Stimulated activated CD4-positive, alpha-beta T cell treated with anti-CD3 and anti-CD28 coated beads, Interleukin-2, amount 100 ng/mL, for 48 hours (primary cell): ENCODE measurements at regions not wholly inside any gene's neighbourhood (a gene's known extent, or its start where the extent isn't known, plus 50 kb on each side); places are given as distances from the start of the nearest gene placed in this dataset.
"Not testable (repeated sequence)": the region's sequence is repeated elsewhere in the genome, so short reads cannot be mapped to it uniquely, and the experiment has no call there.

Experiments used
- DNase-seq, 2 donors: peaks; one replicate each; pipeline ENCODE4 v3.0.0-alpha.2; 2020

DNA sequence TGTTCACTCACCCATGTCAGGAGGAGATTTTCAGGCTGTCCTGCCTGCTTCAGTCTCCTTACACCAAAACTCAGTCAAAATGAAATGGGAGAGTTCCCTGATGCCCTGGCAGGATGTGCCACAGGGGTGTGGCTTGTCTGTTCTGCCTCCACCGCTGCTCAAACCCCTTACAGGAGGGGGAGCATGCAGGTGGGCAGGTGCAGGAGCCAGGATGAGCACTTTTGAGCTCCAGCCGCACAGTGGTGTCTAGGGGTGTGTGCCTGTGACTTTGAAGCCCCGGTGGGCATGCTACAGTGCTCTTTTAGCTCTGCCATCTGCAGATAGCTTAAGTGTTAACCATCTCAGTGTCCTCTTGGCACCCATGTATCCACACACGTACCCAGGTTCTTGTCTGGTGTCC, 71.9 kb upstream of the IPO5 start:
- DNase-seq, result no peak

DNA sequence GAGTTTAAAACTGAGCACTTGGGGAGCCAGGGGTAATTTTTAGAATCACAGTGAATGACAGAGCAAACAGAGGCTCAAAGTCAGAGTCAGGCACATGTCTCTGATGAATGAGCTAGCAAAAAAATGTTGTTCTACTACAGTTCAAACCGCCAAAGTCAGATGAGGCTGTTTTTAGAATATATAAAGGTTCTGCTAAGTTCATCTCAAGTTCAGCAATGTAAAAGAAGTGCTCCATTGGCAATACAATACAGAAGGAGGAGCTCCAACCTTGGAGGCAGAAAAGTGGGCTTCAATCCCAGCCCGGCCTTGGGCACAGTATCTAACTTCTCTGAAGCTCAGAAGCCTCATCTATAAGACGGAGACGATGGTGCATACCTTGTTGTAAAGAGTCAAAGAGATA, 70.1 kb upstream of the IPO5 start:
- no peak for DNase-seq

DNA sequence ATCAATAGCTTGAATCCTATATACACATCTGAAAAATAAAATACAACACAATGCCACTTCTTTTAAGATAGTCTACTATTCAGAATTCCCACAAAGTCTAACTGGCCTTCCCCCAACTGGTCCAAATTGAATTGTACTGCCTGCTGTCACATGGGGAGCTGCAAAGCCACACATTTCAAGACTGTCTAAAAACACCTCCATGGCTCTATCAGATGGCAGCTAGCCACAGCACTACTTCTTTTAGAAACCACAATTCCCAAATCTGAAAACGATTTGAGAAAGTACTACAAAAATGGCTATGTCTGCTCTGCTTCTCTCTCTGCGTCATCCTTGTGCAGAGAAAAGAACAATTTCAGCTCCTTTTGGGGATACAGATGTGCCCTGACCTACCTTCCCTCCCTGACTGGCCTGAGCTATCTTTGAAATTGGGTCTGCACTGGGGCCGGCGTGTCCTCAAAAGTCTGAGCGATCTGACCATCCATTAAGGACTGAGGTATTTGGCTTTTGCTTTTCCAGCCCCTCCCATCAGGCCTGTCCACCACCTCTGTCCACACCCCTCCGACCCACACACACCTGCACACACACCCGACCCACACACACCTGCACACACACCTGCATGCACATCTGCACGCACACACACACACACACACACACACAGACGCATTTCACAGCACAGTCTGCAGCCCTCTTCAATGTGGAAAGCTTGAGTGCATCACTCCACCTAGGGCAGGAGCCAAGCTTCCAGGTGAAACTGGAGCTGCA, 68.6 kb upstream of the IPO5 start:
- no peak for DNase-seq

- no peak for DNase-seq
Observed at GRCh38 chr13:97885641-97886040, 67.8 kb upstream of the IPO5 start.

DNA sequence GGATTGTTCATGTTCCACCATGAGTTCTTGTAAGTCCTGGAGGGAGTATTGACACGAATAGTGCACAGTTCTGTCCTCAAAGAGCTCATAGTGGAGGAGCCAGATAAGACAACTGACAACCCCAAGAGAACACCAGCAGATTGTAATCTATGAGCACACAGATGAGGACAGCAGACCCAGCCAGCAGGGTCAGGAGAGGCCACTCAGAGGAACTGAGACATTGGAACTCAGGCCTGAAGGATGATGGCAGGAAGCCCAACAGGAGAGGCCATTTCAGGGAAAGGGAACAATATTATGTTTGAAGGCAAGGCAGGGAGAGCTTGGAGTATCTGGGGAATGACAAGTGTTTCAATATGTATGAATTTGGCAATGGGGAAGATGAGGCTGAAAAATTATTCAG, 63.7 kb upstream of the IPO5 start:
- DNase-seq, result no peak

- no peak for DNase-seq
Observed at GRCh38 chr13:97890573-97890972, 62.9 kb upstream of the IPO5 start.

- not testable (repeated sequence) for DNase-seq
Observed at GRCh38 chr13:97891964-97892363, 61.5 kb upstream of the IPO5 start.

GRCh38 chr13:97892717-97893116, 60.8 kb upstream of the IPO5 start:
- DNase-seq, result no peak

GRCh38 chr13:97895383-97895782, 58.1 kb upstream of the IPO5 start:
- DNase-seq, result no peak

DNA sequence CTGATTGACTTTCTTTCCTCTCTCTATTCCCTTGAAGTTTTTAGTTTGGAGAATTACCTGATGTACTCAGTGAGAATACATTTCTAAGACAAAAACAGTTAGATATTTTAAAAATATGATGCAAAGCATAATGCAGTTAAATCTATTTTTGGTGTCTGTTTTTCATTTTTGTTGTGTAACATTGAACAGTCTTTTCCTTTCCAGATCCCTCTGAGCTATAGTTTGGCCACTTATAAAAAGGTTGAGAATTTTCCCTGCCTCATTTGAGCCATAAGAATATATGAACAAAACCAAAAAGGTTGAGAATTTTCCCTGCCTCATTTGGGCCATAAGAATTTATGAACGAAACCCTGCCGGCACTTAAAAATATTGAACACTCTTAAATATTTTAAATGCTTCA, 57.0 kb upstream of the IPO5 start:
- no peak for DNase-seq

- DNase-seq, result no peak
Observed at GRCh38 chr13:97901716-97902115, 51.8 kb upstream of the IPO5 start.
